GM23248 (cell line): ENCODE measurements at regions not wholly inside any gene's neighbourhood (a gene's known extent, or its start where the extent isn't known, plus 50 kb on each side); places are given as distances from the start of the nearest gene placed in this dataset.

Experiments used
- DNase-seq: peaks from one replicate; pipeline ENCODE4 v3.0.0-alpha.2; 2015
- H2AFZ ChIP-seq: fragments of 200-600 bp; sonication (generic); 2 replicates; pipeline ENCODE4 v1.6.1; 2016; ENCODE audit warnings: antibody characterized with exemption
- H3F3A ChIP-seq: fragments of 200-600 bp; sonication (generic); 2 replicates; pipeline ENCODE4 v1.6.1; 2016; ENCODE audit warnings: mild to moderate bottlenecking, antibody characterized with exemption, mixed run types; ENCODE audit not compliant: insufficient read depth
- H3K27ac ChIP-seq: fragments of 200-600 bp; sonication (generic); 2 replicates; pipeline ENCODE4 v1.5.1; 2016; ENCODE audit warnings: mild to moderate bottlenecking
- H3K27me3 ChIP-seq: fragments of 200-600 bp; sonication (generic); replicated peaks from 2 replicates; pipeline ENCODE4 v1.6.1; 2016; ENCODE audit warnings: mild to moderate bottlenecking; ENCODE audit not compliant: insufficient read depth
- H3K36me3 ChIP-seq: fragments of 200-600 bp; sonication (generic); 2 replicates; pipeline ENCODE4 v1.6.1; 2016; ENCODE audit warnings: low read depth, mild to moderate bottlenecking
- H3K4me1 ChIP-seq: fragments of 200-600 bp; sonication (generic); 2 replicates; pipeline ENCODE4 v1.6.1; 2016; ENCODE audit warnings: mild to moderate bottlenecking; ENCODE audit not compliant: insufficient read depth
- H3K4me2 ChIP-seq: fragments of 200-600 bp; sonication (generic); one replicate; pipeline ENCODE4 v1.6.1; 2016; ENCODE audit warnings: mild to moderate bottlenecking; ENCODE audit not compliant: unreplicated experiment
- H3K4me3 ChIP-seq: fragments of 200-600 bp; sonication (generic); 2 replicates; pipeline ENCODE4 v1.5.1; 2016; ENCODE audit warnings: mild to moderate bottlenecking
- H3K79me2 ChIP-seq: fragments of 200-600 bp; sonication (generic); 2 replicates; pipeline ENCODE4 v1.6.1; 2016; ENCODE audit warnings: mild to moderate bottlenecking; ENCODE audit not compliant: insufficient read depth
- H3K9ac ChIP-seq: fragments of 200-600 bp; sonication (generic); 2 replicates; pipeline ENCODE4 v1.6.1; 2016; ENCODE audit warnings: mild to moderate bottlenecking
- H3K9me2 ChIP-seq: fragments of 200-600 bp; sonication (generic); 2 replicates; pipeline ENCODE4 v1.6.1; 2016; ENCODE audit warnings: mixed run types, mild to moderate bottlenecking, moderate library complexity; ENCODE audit not compliant: insufficient read depth
- H3K9me3 ChIP-seq: fragments of 200-600 bp; sonication (generic); one replicate; pipeline ENCODE4 v1.6.1; 2017; ENCODE audit warnings: low read depth
- H4K20me1 ChIP-seq: fragments of 200-600 bp; sonication (generic); 2 replicates; pipeline ENCODE4 v1.6.0; 2016; ENCODE audit not compliant: insufficient read depth
- EZH2 ChIP-seq: fragments of 200-600 bp; sonication (generic); IDR thresholded peaks from 2 replicates; pipeline ENCODE4 v1.6.1; 2018; ENCODE audit warnings: antibody characterized with exemption, mild to moderate bottlenecking; ENCODE audit not compliant: insufficient read depth, poor library complexity, severe bottlenecking
- EZH2phosphoT487 ChIP-seq: fragments of 200-600 bp; sonication (generic); IDR thresholded peaks from 2 replicates; pipeline ENCODE4 v1.6.1; 2018; ENCODE audit warnings: antibody characterized with exemption, moderate library complexity, mild to moderate bottlenecking, low read depth; ENCODE audit not compliant: insufficient read depth
- WGBS, 2 experiments: methylation state at CpG; one replicate each; pipeline ENCODE4 v1.1.6; 2015 to 2017; ENCODE audit warnings: low lambda C conversion rate in 2 of 2, low coverage in 1 of 2; ENCODE audit errors: missing lambda C conversion rate in 2 of 2; 5-methylcytosine and 5-hydroxymethylcytosine counted together
- in situ Hi-C: fragments of 300-500 bp; cut with MboI; formaldehyde crosslinking; loops from 2 replicates; pipeline ENCODE4 v1.15.0; 2020

DNA sequence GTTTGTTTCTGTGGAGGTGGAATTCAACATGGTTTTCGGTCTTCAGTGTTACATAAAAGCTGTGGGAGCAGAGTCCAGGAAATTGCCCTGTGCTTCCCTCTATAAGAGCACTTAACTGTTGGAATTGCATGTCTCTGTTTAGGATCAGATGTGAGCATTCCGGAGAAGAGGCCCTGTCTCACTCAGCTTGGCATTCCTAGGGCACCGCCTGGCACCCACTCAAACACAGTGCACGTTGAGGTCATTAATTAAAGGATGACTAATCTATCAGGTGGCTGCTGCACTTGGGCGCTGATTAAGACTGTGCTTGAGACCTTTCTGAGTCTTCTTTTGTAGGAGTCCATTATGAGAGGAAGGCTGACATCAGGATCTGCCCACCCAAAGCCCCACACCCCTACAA, 82.8 kb upstream of the VIPR2 start:
- H3K9me2 ChIP-seq: no peaks in the 10 kb centered on the region
- H3K36me3 ChIP-seq: no peaks in the 10 kb centered on the region
- no peaks in the 10 kb centered on the region for H4K20me1 ChIP-seq
- H3K9me3 ChIP-seq: no peaks in the 10 kb centered on the region
- WGBS, 2 experiments: 13 to 16% methylated on average over 5 of the region's 5 CpGs
- DNase-seq: no peak
- no peaks in the 10 kb centered on the region for H3K79me2 ChIP-seq
- no peaks in the 10 kb centered on the region for H3K27me3 ChIP-seq
- H3K9ac ChIP-seq: no peak overlapping the region
- in situ Hi-C loops: no loop called here
- H3K27ac ChIP-seq: no peak overlapping the region
- TF ChIP-seq EZH2phosphoT487 (no peak), EZH2 (no peak)
- H3F3A ChIP-seq: no peaks in the 10 kb centered on the region
- no peak overlapping the region for H3K4me3 ChIP-seq
- H3K4me1 ChIP-seq: no peaks in the 10 kb centered on the region
- H3K4me2 ChIP-seq: no peak overlapping the region
- no peak overlapping the region for H2AFZ ChIP-seq

DNA sequence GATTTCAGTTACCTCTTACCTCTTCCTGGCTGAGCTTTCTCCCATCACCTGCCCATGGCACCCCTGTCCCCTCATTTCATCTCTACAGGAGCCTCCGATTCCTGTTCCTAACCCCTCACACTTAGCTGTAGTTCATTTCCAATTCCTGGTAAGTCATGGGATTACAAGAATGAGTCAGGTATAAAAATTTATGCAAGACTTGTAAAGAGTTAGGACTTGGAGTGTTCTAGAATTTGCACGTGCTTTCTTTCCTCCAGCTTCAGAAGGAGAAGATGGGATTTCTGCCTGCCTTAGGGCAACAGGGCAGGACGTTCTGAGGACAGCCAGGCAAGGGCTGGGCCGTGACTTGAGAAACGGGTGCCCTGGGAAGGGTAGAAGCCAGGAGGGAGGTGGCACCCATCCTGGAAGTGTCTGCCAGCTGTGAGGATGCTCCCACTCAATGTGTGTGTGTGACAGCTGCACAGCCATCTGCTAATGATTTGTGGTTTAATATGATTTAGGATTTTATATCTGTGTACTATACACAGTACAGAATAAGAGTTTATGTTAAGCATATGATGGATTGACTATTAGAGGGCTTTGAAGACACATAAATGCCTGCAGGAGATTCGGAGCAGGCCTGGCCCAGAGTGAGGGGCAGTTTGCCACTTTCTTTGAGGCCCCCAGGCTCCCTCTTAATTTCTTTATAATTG, 81.5 kb upstream of the VIPR2 start:
- WGBS, 2 experiments: 5 to 8% methylated on average over 6 of the region's 6 CpGs
- no peaks in the 10 kb centered on the region for H4K20me1 ChIP-seq
- DNase-seq: no peak
- in situ Hi-C loops: no loop called here
- H3K9me3 ChIP-seq: no peaks in the 10 kb centered on the region
- no peak overlapping the region for H3K4me3 ChIP-seq
- H3K4me1 ChIP-seq: no peaks in the 10 kb centered on the region
- no peak for TF ChIP-seq EZH2
- no peak for TF ChIP-seq EZH2phosphoT487
- no peak overlapping the region for H3K9ac ChIP-seq
- H3K9me2 ChIP-seq: no peaks in the 10 kb centered on the region
- no peak overlapping the region for H3K4me2 ChIP-seq
- no peaks in the 10 kb centered on the region for H3K79me2 ChIP-seq
- H3K27me3 ChIP-seq: no peaks in the 10 kb centered on the region
- H3F3A ChIP-seq: no peaks in the 10 kb centered on the region
- no peak overlapping the region for H3K27ac ChIP-seq
- H2AFZ ChIP-seq: no peak overlapping the region
- H3K36me3 ChIP-seq: no peaks in the 10 kb centered on the region

GRCh38 chr7:159218607-159219006, 73.9 kb upstream of the VIPR2 start:
- Histone ChIP-seq H3K4me3 (no peak overlapping the region), H3K9me3 (no peaks in the 10 kb centered on the region), H3F3A (no peaks in the 10 kb centered on the region), H3K79me2 (no peaks in the 10 kb centered on the region), H3K36me3 (no peaks in the 10 kb centered on the region), H3K4me2 (no peak overlapping the region), H2AFZ (no peak overlapping the region), H3K9me2 (no peaks in the 10 kb centered on the region), H3K27me3 (no peaks in the 10 kb centered on the region), H3K27ac (no peak overlapping the region), H3K4me1 (no peaks in the 10 kb centered on the region), H3K9ac (no peak overlapping the region), H4K20me1 (no peaks in the 10 kb centered on the region)
- WGBS, 2 experiments: 44 to 50% methylated on average over 7 of the region's 7 CpGs
- in situ Hi-C loops: no loop called here
- DNase-seq: no peak
- no peak for TF ChIP-seq EZH2
- TF ChIP-seq EZH2phosphoT487: no peak

DNA sequence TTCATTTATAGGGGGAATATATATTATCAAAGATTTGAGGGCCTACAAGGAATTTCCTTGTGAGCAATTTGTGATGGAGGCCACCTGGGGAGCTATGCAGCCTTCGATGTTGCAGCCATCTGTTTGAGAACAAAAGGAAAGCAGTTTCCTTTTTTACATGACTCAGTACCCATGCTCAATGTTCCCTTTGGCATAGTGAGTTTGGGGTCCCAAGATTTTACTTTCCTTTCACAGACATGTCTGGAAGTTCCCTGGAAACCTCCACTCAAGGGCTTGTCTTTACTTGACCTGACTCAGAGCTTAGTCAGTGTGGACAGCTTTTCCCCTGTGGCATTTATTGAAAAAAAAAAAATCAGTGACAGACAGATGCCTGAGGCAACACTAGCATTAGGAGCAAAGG, 73.5 kb upstream of the VIPR2 start:
- Histone ChIP-seq H3K4me3 (no peak overlapping the region), H3K27me3 (no peaks in the 10 kb centered on the region), H4K20me1 (no peaks in the 10 kb centered on the region), H3K36me3 (no peaks in the 10 kb centered on the region), H3K4me2 (no peak overlapping the region), H2AFZ (no peak overlapping the region), H3K9me3 (no peaks in the 10 kb centered on the region), H3K9me2 (no peaks in the 10 kb centered on the region), H3F3A (no peaks in the 10 kb centered on the region), H3K9ac (no peak overlapping the region), H3K79me2 (no peaks in the 10 kb centered on the region), H3K27ac (no peak overlapping the region), H3K4me1 (no peaks in the 10 kb centered on the region)
- in situ Hi-C loops: no loop called here
- TF ChIP-seq EZH2 (no peak), EZH2phosphoT487 (no peak)
- 0 to 11% methylated on average over 1 of the region's 1 CpG for WGBS, 2 experiments
- no peak for DNase-seq

DNA sequence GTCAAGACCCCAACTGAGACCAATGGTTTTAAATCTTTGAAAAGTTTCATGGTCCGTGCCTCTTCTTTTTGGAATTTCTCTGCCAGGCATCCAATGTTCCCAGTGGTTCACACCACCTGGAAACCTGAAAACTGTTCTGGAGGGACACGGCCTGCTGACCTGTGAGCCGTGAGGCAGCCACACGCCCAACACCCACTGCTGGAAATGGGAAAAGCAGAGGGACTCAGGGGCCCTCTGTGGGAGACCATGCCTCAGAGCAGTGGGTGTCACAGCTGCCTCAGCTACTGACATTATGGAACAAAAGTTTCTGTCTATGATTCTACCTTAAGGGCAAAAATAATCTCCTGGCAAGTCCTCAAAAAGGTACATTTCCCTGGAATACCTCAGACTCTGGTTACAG, 70.4 kb upstream of the VIPR2 start:
- Histone ChIP-seq H3K9me2 (no peaks in the 10 kb centered on the region), H3K9ac (no peak overlapping the region), H3K9me3 (no peaks in the 10 kb centered on the region), H4K20me1 (no peaks in the 10 kb centered on the region), H3K36me3 (no peaks in the 10 kb centered on the region), H3K79me2 (no peaks in the 10 kb centered on the region), H3K27ac (no peak overlapping the region), H3K27me3 (no peaks in the 10 kb centered on the region), H2AFZ (no peak overlapping the region), H3K4me3 (no peak overlapping the region), H3K4me1 (no peaks in the 10 kb centered on the region), H3F3A (no peaks in the 10 kb centered on the region), H3K4me2 (no peak overlapping the region)
- no peak for DNase-seq
- in situ Hi-C loops: no loop called here
- TF ChIP-seq EZH2phosphoT487 (no peak), EZH2 (no peak)
- WGBS, 2 experiments: 21 to 24% methylated on average over 4 of the region's 4 CpGs
